ENCODE measurements at regions not wholly inside any gene's neighbourhood (a gene's known extent, or its start where the extent isn't known, plus 50 kb on each side); places are given as distances from the start of the nearest gene placed in this dataset.

GRCh38 chr2:176637142-176637485, 367.9 kb downstream of the MTX2 start:
- no peak for TF ChIP-seq CTCF (IDR thresholded peaks at IDR 0.05)
- peaks cover 34 to 67% of the 10 kb centered on the region in 2 donors for H3K27me3 Mint-ChIP-seq (ENCODE audit: low read depth in 2 of 2)
- Histone ChIP-seq H3K27ac (ENCODE audit: low read length) (no peak overlapping the region), H3K27me3 (ENCODE audit: control insufficient read depth, insufficient read depth, low read length) (peaks cover 47% of the 10 kb centered on the region), H3K36me3 (ENCODE audit: control insufficient read depth, insufficient read depth, low read length) (no peaks in the 10 kb centered on the region), H3K4me3 (ENCODE audit: low read length) (no peak overlapping the region), H3K4me1 (ENCODE audit: control insufficient read depth, insufficient read depth, low read length) (peaks cover 7% of the 10 kb centered on the region), H3K9me3 (ENCODE audit: control insufficient read depth, insufficient read depth, low read length) (no peaks in the 10 kb centered on the region)
- intact Hi-C loops (cut with micrococcal nuclease) = loop anchor here (5.0 kb wide), 1 partner anchor 510 kb away; the partner anchor contains the start of gene HOXD8
- no peaks in the 10 kb centered on the region for H3K36me3 Mint-ChIP-seq
- peaks cover 5 to 12% of the 10 kb centered on the region in 2 donors for H3K4me1 Mint-ChIP-seq
- peak overlapping the region; percentile 76 for H3K4me3 Mint-ChIP-seq
- H3K27ac Mint-ChIP-seq = no peak overlapping the region
- no peak for DNase-seq
- ATAC-seq = no peak
- 18% methylated on average over 13 of the region's 13 CpGs for WGBS (ENCODE audit: insufficient coverage)
- no peaks in the 10 kb centered on the region for H3K9me3 Mint-ChIP-seq

GRCh38 chr2:176637486-176638166, 368.4 kb downstream of the MTX2 start:
- ATAC-seq (peak; percentile 27 to 52 (median 29)), DNase-seq (peak in 1 of 2 donors; percentile 19)
- peak overlapping the region; percentile 79 for H3K4me3 Mint-ChIP-seq
- no peaks in the 10 kb centered on the region for H3K9me3 Mint-ChIP-seq
- WGBS (ENCODE audit: insufficient coverage) = 2% methylated on average over 72 of the region's 74 CpGs
- H3K36me3 Mint-ChIP-seq = no peaks in the 10 kb centered on the region
- Histone ChIP-seq H3K9me3 (ENCODE audit: control insufficient read depth, insufficient read depth, low read length) (no peaks in the 10 kb centered on the region), H3K27me3 (ENCODE audit: control insufficient read depth, insufficient read depth, low read length) (peaks cover 46% of the 10 kb centered on the region), H3K4me1 (ENCODE audit: control insufficient read depth, insufficient read depth, low read length) (peaks cover 7% of the 10 kb centered on the region), H3K4me3 (ENCODE audit: low read length) (peak overlapping the region; percentile 33), H3K27ac (ENCODE audit: low read length) (no peak overlapping the region), H3K36me3 (ENCODE audit: control insufficient read depth, insufficient read depth, low read length) (no peaks in the 10 kb centered on the region)
- H3K4me1 Mint-ChIP-seq = peaks cover 5 to 12% of the 10 kb centered on the region in 2 donors
- H3K27ac Mint-ChIP-seq = no peak overlapping the region
- intact Hi-C loops (cut with micrococcal nuclease) = loop anchor here (5.0 kb wide), 1 partner anchor 510 kb away; the partner anchor contains the start of gene HOXD8
- TF ChIP-seq CTCF (IDR thresholded peaks at IDR 0.05) = no peak
- peaks cover 34 to 66% of the 10 kb centered on the region in 2 donors for H3K27me3 Mint-ChIP-seq (ENCODE audit: low read depth in 2 of 2)

- TF ChIP-seq CTCF (IDR thresholded peaks at IDR 0.05) = peak; percentile 62
- Histone ChIP-seq H3K4me1 (ENCODE audit: control insufficient read depth, insufficient read depth, low read length) (peaks cover 7% of the 10 kb centered on the region), H3K4me3 (ENCODE audit: low read length) (peak overlapping the region; percentile 33), H3K36me3 (ENCODE audit: control insufficient read depth, insufficient read depth, low read length) (no peaks in the 10 kb centered on the region), H3K27ac (ENCODE audit: low read length) (no peak overlapping the region), H3K27me3 (ENCODE audit: control insufficient read depth, insufficient read depth, low read length) (peaks cover 44% of the 10 kb centered on the region), H3K9me3 (ENCODE audit: control insufficient read depth, insufficient read depth, low read length) (no peaks in the 10 kb centered on the region)
- WGBS (ENCODE audit: insufficient coverage) = 8% methylated on average over 35 of the region's 39 CpGs
- peak; percentile 77 to 94 (median 79) for ATAC-seq
- H3K4me3 Mint-ChIP-seq = peak overlapping the region; percentile 79
- no peaks in the 10 kb centered on the region for H3K9me3 Mint-ChIP-seq
- intact Hi-C loops (cut with micrococcal nuclease) = loop anchor here (5.0 kb wide), 1 partner anchor 511 kb away; the partner anchor contains the start of gene HOXD8
- no peak overlapping the region for H3K27ac Mint-ChIP-seq
- no peaks in the 10 kb centered on the region for H3K36me3 Mint-ChIP-seq
- H3K27me3 Mint-ChIP-seq (ENCODE audit: low read depth in 2 of 2) = peaks cover 34 to 70% of the 10 kb centered on the region in 2 donors
- H3K4me1 Mint-ChIP-seq = peaks cover 5 to 12% of the 10 kb centered on the region in 2 donors
- DNase-seq = peak; percentile 27 to 74
These were observed 369.1 kb downstream of the MTX2 start for GRCh38 chr2:176638167-176639015.

Measured in natural killer cell (primary cell).